Activated naive CD4-positive, alpha-beta T cell treated with anti-CD3 and anti-CD28 coated beads, Interleukin-2, amount 50 U/mL, for 16 hours (primary cell): ENCODE measurements at regions not wholly inside any gene's neighbourhood (a gene's known extent, or its start where the extent isn't known, plus 50 kb on each side); places are given as distances from the start of the nearest gene placed in this dataset.
"Not testable (repeated sequence)": the region's sequence is repeated elsewhere in the genome, so short reads cannot be mapped to it uniquely, and the experiment has no call there.

ENCODE experiments used
- DNase-seq: peaks from one replicate; pipeline ENCODE4 v3.0.0-alpha.2; 2020

GRCh38 chr10:4282496-4282895 is 497.5 kb upstream of the KLF6 start:
- no peak for DNase-seq

- DNase-seq = no peak
These were observed 496.3 kb upstream of the KLF6 start for GRCh38 chr10:4281190-4281825.

- DNase-seq = no peak
These were observed 495.6 kb upstream of the KLF6 start for GRCh38 chr10:4280461-4281189.

- DNase-seq = no peak
These were observed 494.6 kb upstream of the KLF6 start for GRCh38 chr10:4279655-4280054.

GRCh38 chr10:4278186-4278585 is 493.2 kb upstream of the KLF6 start:
- DNase-seq = no peak

GRCh38 chr10:4276151-4276550 is 491.1 kb upstream of the KLF6 start:
- DNase-seq = no peak

- not testable (repeated sequence) for DNase-seq
These were observed 489.7 kb upstream of the KLF6 start for GRCh38 chr10:4274671-4275070.

- no peak for DNase-seq
These were observed 486.2 kb upstream of the KLF6 start for GRCh38 chr10:4271193-4271592.

GRCh38 chr10:4270116-4270515 is 485.1 kb upstream of the KLF6 start:
- no peak for DNase-seq

- DNase-seq = not testable (repeated sequence)
These were observed 483.5 kb upstream of the KLF6 start for GRCh38 chr10:4268490-4268889.

- no peak for DNase-seq
These were observed 482.2 kb upstream of the KLF6 start for GRCh38 chr10:4267086-4267773.

GRCh38 chr10:4266416-4267085 is 481.5 kb upstream of the KLF6 start:
- DNase-seq = no peak

- no peak for DNase-seq
These were observed 481.0 kb upstream of the KLF6 start for GRCh38 chr10:4265964-4266363.

GRCh38 chr10:4264209-4264865 is 479.3 kb upstream of the KLF6 start:
- no peak for DNase-seq

GRCh38 chr10:4263601-4263921 is 478.6 kb upstream of the KLF6 start:
- no peak for DNase-seq

- DNase-seq = no peak
These were observed 478.0 kb upstream of the KLF6 start for GRCh38 chr10:4262870-4263600.

GRCh38 chr10:4262449-4262848 is 477.4 kb upstream of the KLF6 start:
- DNase-seq = no peak

GRCh38 chr10:4260483-4261124 is 475.6 kb upstream of the KLF6 start:
- no peak for DNase-seq

- DNase-seq = no peak
These were observed 473.0 kb upstream of the KLF6 start for GRCh38 chr10:4257939-4258465.

GRCh38 chr10:4256971-4257370 is 472.0 kb upstream of the KLF6 start:
- DNase-seq = no peak

GRCh38 chr10:4255751-4256150 is 470.7 kb upstream of the KLF6 start:
- no peak for DNase-seq
